Right ventricle myocardium superior (tissue), 1 donor: ENCODE measurements at regions not wholly inside any gene's neighbourhood (a gene's known extent, or its start where the extent isn't known, plus 50 kb on each side); places are given as distances from the start of the nearest gene placed in this dataset.

Source experiments
- ATAC-seq: fragments of 200-7000 bp; cut with Tn5 transposase; one replicate; pipeline ENCODE4 v1.9.1; 2020; ENCODE audit warnings: mild to moderate bottlenecking; ENCODE audit not compliant: poor library complexity
- DNase-seq: peaks from one replicate; pipeline ENCODE4 v3.0.0-alpha.2; 2020
- intact Hi-C: fragments of 100-400 bp; cut with DNase I; formaldehyde crosslinking; loops from one replicate; pipeline ENCODE4 v1.11.2; 2022
- donor health status: DM: no; HTN: yes; CAD: no; lungs with severe emphysema.

- ATAC-seq = no peak
- DNase-seq = no peak
- intact Hi-C loops = no loop called here
Observed at GRCh38 chr14:41972531-41972930, 365.9 kb downstream of the LRFN5 start.

GRCh38 chr14:41960281-41960680 lies 353.6 kb downstream of the LRFN5 start:
- intact Hi-C loops = no loop called here
- DNase-seq (no peak), ATAC-seq (no peak)

- DNase-seq = no peak
- ATAC-seq = no peak
- intact Hi-C loops = no loop called here
Observed at GRCh38 chr14:41957459-41957858, 350.8 kb downstream of the LRFN5 start.
